ENCODE measurements at regions not wholly inside any gene's neighbourhood (a gene's known extent, or its start where the extent isn't known, plus 50 kb on each side); places are given as distances from the start of the nearest gene placed in this dataset.

GRCh38 chr6:6771964-6772363 lies 183.4 kb downstream of the LY86 start:
- no peak for TF ChIP-seq CTCF (conservative IDR thresholded peaks at IDR 0.05; ENCODE audit: low read depth, low read length)
- TF ChIP-seq EZH2 (IDR thresholded peaks at IDR 0.05; ENCODE audit: borderline replicate concordance, low read depth, low read length, poor library complexity, severe bottlenecking) = no peak
